ENCODE measurements at regions not wholly inside any gene's neighbourhood (a gene's known extent, or its start where the extent isn't known, plus 50 kb on each side); places are given as distances from the start of the nearest gene placed in this dataset.

- TF ChIP-seq CTCF (IDR thresholded peaks at IDR 0.05): no peak
- TF ChIP-seq USF2 (CRISPR knock-in tag; IDR thresholded peaks at IDR 0.05): no peak
Observed at GRCh38 chrX:74187211-74187610, 116.8 kb upstream of the ZCCHC13 start.
